SK-N-MC (cell line): ENCODE measurements at regions not wholly inside any gene's neighbourhood (a gene's known extent, or its start where the extent isn't known, plus 50 kb on each side); places are given as distances from the start of the nearest gene placed in this dataset.

Source experiments
- EZH2 ChIP-seq: fragments of 200-600 bp; sonication (generic); IDR thresholded peaks from one replicate; pipeline ENCODE4 v1.6.1; 2017; ENCODE audit warnings: antibody characterized with exemption
- POLR2AphosphoS5 ChIP-seq: IDR thresholded peaks from 2 replicates; pipeline ENCODE4 v1.6.1; 2012; ENCODE audit warnings: mild to moderate bottlenecking, low read depth, low read length, borderline replicate concordance

- TF ChIP-seq EZH2 (no peak), POLR2AphosphoS5 (no peak)
These were observed 900.7 kb downstream of the JRKL start for GRCh38 chr11:97290464-97291041.
